ENCODE measurements at regions not wholly inside any gene's neighbourhood (a gene's known extent, or its start where the extent isn't known, plus 50 kb on each side); places are given as distances from the start of the nearest gene placed in this dataset.

GRCh38 chr3:157939166-157939565, 167.1 kb downstream of the SHOX2 start:
- TF ChIP-seq POLR2A (IDR thresholded peaks at IDR 0.05) (no peak), EP300 (IDR thresholded peaks at IDR 0.05) (no peak), CTCF (IDR thresholded peaks at IDR 0.05) (no peak), POLR2AphosphoS5 (IDR thresholded peaks at IDR 0.05) (no peak)

All from gastroesophageal sphincter (tissue), 3 donors.